ENCODE measurements at regions not wholly inside any gene's neighbourhood (a gene's known extent, or its start where the extent isn't known, plus 50 kb on each side); places are given as distances from the start of the nearest gene placed in this dataset.
"Not testable (repeated sequence)": the region's sequence is repeated elsewhere in the genome, so short reads cannot be mapped to it uniquely, and the experiment has no call there.

DNA sequence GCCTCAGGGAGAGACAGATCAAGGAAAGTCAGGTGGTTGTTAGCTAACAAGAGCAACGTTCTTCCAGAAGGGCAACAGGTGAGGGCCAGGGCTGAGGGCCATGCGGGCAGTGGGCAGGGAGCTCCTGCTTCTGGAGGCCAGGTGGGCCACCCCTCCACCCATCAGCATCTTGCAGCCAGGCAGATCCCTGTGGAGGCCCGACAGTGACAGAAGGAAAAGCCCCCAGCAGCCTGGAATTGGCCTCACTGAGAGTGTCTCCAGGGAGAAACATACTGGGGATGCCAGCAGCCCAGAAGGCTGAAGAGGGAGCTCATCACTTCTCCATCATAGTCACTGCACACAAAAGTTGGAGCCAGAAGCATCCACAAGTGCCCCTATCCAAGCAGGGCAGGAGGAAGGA, 300.1 kb downstream of the BCL2L11 start:
- CTCF ChIA-PET (ENCODE audit: partially characterized antibody); POLR2A ChIA-PET (ENCODE audit: partially characterized antibody): not testable (repeated sequence)

DNA sequence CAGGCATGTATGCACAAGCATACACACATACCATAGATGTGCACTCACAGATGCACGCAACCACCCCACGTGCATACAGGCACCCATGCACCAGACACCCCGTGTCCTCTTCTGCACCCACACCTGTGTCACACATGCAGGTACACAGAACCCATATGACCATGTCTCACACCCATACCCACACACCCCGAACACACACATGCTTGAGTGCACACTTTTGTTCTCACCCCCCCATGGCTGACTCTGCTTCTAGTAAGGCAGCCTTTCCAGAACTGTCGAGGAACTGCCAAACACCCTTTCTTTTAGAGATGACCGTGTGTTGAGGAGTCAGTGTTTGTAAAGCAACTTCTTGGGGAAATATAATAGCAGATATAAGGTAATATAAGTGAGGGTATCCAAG, 301.2 kb downstream of the BCL2L11 start:
- H3K18ac ChIP-seq (ENCODE audit: extremely low read depth, low read length) = not testable (repeated sequence)

More for the DNA sequence above, 300.1 kb downstream of the BCL2L11 start:
- H4K8ac ChIP-seq (ENCODE audit: extremely low read depth, insufficient read depth, low read length); H3K23ac ChIP-seq (ENCODE audit: insufficient read length); H2BK15ac ChIP-seq (ENCODE audit: low read length); H3K27ac ChIP-seq (ENCODE audit: low read depth, low read length); H3K27me3 ChIP-seq (replicated peaks in 1 of 4; ENCODE audit: control insufficient read depth in 3 of 4, extremely low read depth in 1 of 4, insufficient read depth in 3 of 4, low read length in 3 of 4); H2BK5ac ChIP-seq (ENCODE audit: low read depth, low read length); H3K4me1 ChIP-seq (replicated peaks in 1 of 4; ENCODE audit: control insufficient read depth in 3 of 4, insufficient read depth in 4 of 4, low read length in 3 of 4); H3K79me2 ChIP-seq (ENCODE audit: control insufficient read depth in 1 of 2, insufficient read depth in 2 of 2, low read length in 2 of 2); H3K23me2 ChIP-seq (ENCODE audit: low read depth, low read length); H3K9ac ChIP-seq (replicated peaks in 1 of 4; ENCODE audit: extremely low read depth in 1 of 4, low read depth in 3 of 4, low read length in 3 of 4); FAIRE-seq; H4K20me1 ChIP-seq (replicated peaks in 1 of 2; ENCODE audit: control insufficient read depth in 1 of 2, insufficient read depth in 2 of 2, low read length in 2 of 2); DNase-seq (ENCODE audit: low read depth in 1 of 2, low spot score in 2 of 2); H3K18ac ChIP-seq (ENCODE audit: extremely low read depth, low read length); H3K4ac ChIP-seq (replicated peaks; ENCODE audit: insufficient read length, low read depth, low read length); H2BK120ac ChIP-seq (replicated peaks; ENCODE audit: low read depth, low read length); H3K56ac ChIP-seq (replicated peaks; ENCODE audit: insufficient read length, low read depth, low read length); H3K4me2 ChIP-seq (ENCODE audit: insufficient read depth in 1 of 2, low read depth in 2 of 2, low read length in 2 of 2); H2BK12ac ChIP-seq (ENCODE audit: low read depth, low read length); H2AFZ ChIP-seq (ENCODE audit: low read length); H3K79me1 ChIP-seq (ENCODE audit: low read depth, low read length); H2BK20ac ChIP-seq (ENCODE audit: low read length); H2AK5ac ChIP-seq (ENCODE audit: low read depth, low read length); H3K9me3 ChIP-seq (ENCODE audit: insufficient read depth in 2 of 2, low read depth in 1 of 2, low read length in 1 of 2); H4K91ac ChIP-seq (replicated peaks; ENCODE audit: insufficient read length, low read length); H3K14ac ChIP-seq (ENCODE audit: insufficient read length); H4K5ac ChIP-seq (ENCODE audit: insufficient read length, low read depth, low read length); H3K4me3 ChIP-seq (ENCODE audit: extremely low read depth in 1 of 4, insufficient read depth in 2 of 4, low read depth in 3 of 4, low read length in 4 of 4); H3K36me3 ChIP-seq (ENCODE audit: control insufficient read depth in 2 of 4, insufficient read depth in 4 of 4, low read length in 3 of 4): not testable (repeated sequence)
- WGBS, 2 experiments (ENCODE audit: extremely low coverage in 1 of 2, insufficient coverage in 1 of 2, insufficient read length in 1 of 2, insufficient replicate concordance in 2 of 2, low coverage in 1 of 2, low lambda C conversion rate in 2 of 2, missing lambda C conversion rate in 1 of 2) = 100% methylated on average over 1 of the region's 3 CpGs; no CpG with 5 or more reads in 1 of the 2 experiments

More for the DNA sequence above, 301.2 kb downstream of the BCL2L11 start:
- H3K9me3 ChIP-seq (ENCODE audit: insufficient read depth in 2 of 2, low read depth in 1 of 2, low read length in 1 of 2); H2BK20ac ChIP-seq (ENCODE audit: low read length); CTCF ChIA-PET (ENCODE audit: partially characterized antibody); H3K27me3 ChIP-seq (replicated peaks in 1 of 4; ENCODE audit: control insufficient read depth in 3 of 4, extremely low read depth in 1 of 4, insufficient read depth in 3 of 4, low read length in 3 of 4); H2BK15ac ChIP-seq (ENCODE audit: low read length); H2BK12ac ChIP-seq (ENCODE audit: low read depth, low read length); H3K56ac ChIP-seq (replicated peaks; ENCODE audit: insufficient read length, low read depth, low read length); H2BK5ac ChIP-seq (ENCODE audit: low read depth, low read length); H3K36me3 ChIP-seq (ENCODE audit: control insufficient read depth in 2 of 4, insufficient read depth in 4 of 4, low read length in 3 of 4); H2AK5ac ChIP-seq (ENCODE audit: low read depth, low read length); H3K79me1 ChIP-seq (ENCODE audit: low read depth, low read length); H3K23me2 ChIP-seq (ENCODE audit: low read depth, low read length); H2BK120ac ChIP-seq (replicated peaks; ENCODE audit: low read depth, low read length); FAIRE-seq; H3K79me2 ChIP-seq (ENCODE audit: control insufficient read depth in 1 of 2, insufficient read depth in 2 of 2, low read length in 2 of 2); H4K20me1 ChIP-seq (replicated peaks in 1 of 2; ENCODE audit: control insufficient read depth in 1 of 2, insufficient read depth in 2 of 2, low read length in 2 of 2); H3K23ac ChIP-seq (ENCODE audit: insufficient read length); DNase-seq (ENCODE audit: low read depth in 1 of 2, low spot score in 2 of 2); H3K4me3 ChIP-seq (ENCODE audit: extremely low read depth in 1 of 4, insufficient read depth in 2 of 4, low read depth in 3 of 4, low read length in 4 of 4); H4K8ac ChIP-seq (ENCODE audit: extremely low read depth, insufficient read depth, low read length); H4K5ac ChIP-seq (ENCODE audit: insufficient read length, low read depth, low read length); POLR2A ChIA-PET (ENCODE audit: partially characterized antibody); H3K9ac ChIP-seq (replicated peaks in 1 of 4; ENCODE audit: extremely low read depth in 1 of 4, low read depth in 3 of 4, low read length in 3 of 4); H3K14ac ChIP-seq (ENCODE audit: insufficient read length); H3K4me2 ChIP-seq (ENCODE audit: insufficient read depth in 1 of 2, low read depth in 2 of 2, low read length in 2 of 2); H3K27ac ChIP-seq (ENCODE audit: low read depth, low read length); H2AFZ ChIP-seq (ENCODE audit: low read length); H4K91ac ChIP-seq (replicated peaks; ENCODE audit: insufficient read length, low read length); H3K4ac ChIP-seq (replicated peaks; ENCODE audit: insufficient read length, low read depth, low read length); H3K4me1 ChIP-seq (replicated peaks in 1 of 4; ENCODE audit: control insufficient read depth in 3 of 4, insufficient read depth in 4 of 4, low read length in 3 of 4): not testable (repeated sequence)
- 89% methylated on average over 4 of the region's 6 CpGs; no CpG with 5 or more reads in 1 of the 2 experiments for WGBS, 2 experiments (ENCODE audit: extremely low coverage in 1 of 2, insufficient coverage in 1 of 2, insufficient read length in 1 of 2, insufficient replicate concordance in 2 of 2, low coverage in 1 of 2, low lambda C conversion rate in 2 of 2, missing lambda C conversion rate in 1 of 2)

Measured in H1 (cell line).